HepG2 (cell line): ENCODE measurements at regions not wholly inside any gene's neighbourhood (a gene's known extent, or its start where the extent isn't known, plus 50 kb on each side); places are given as distances from the start of the nearest gene placed in this dataset.

Experiments used
- ARID3A ChIP-seq: IDR thresholded peaks from 2 replicates; pipeline ENCODE4 v1.6.1; 2012; ENCODE audit warnings: low read depth, low read length, improper control_type of control experiment
- CCAR2 ChIP-seq: fragments of 200-400 bp; formaldehyde crosslinking; optimal IDR thresholded peaks from 2 replicates; pipeline ENCODE3; 2018; ENCODE audit warnings: low read depth, mild to moderate bottlenecking, low read length, moderate library complexity
- DNMT3B ChIP-seq: conservative IDR thresholded peaks from 2 replicates; pipeline ENCODE4 v1.6.1; 2016; ENCODE audit warnings: missing biosample characterization, control low read depth
- ETS1 ChIP-seq: sonication (generic); formaldehyde crosslinking; IDR thresholded peaks from 2 replicates; pipeline ENCODE4 v1.4.0; 2020; ENCODE audit warnings: missing genetic modification reagents
- ETV6 ChIP-seq: sonication (generic); formaldehyde crosslinking; conservative IDR thresholded peaks from 2 replicates; pipeline ENCODE4 v1.4.0; 2020; ENCODE audit warnings: missing genetic modification reagents
- GPN1 ChIP-seq: sonication (generic); formaldehyde crosslinking; IDR thresholded peaks from 2 replicates; pipeline ENCODE4 v1.5.1; 2020; ENCODE audit warnings: missing genetic modification reagents, borderline replicate concordance
- HNRNPL ChIP-seq: fragments of 200-400 bp; formaldehyde crosslinking; IDR thresholded peaks from 2 replicates; pipeline ENCODE4 v1.6.1; 2017; ENCODE audit warnings: mild to moderate bottlenecking, low read depth, low read length
- HNRNPLL ChIP-seq: fragments of 200-400 bp; formaldehyde crosslinking; IDR thresholded peaks from 2 replicates; pipeline ENCODE4 v1.6.1; 2017; ENCODE audit warnings: mild to moderate bottlenecking, low read depth, low read length; ENCODE audit not compliant: poor library complexity, severe bottlenecking
- JUN ChIP-seq: sonication (generic); formaldehyde crosslinking; IDR thresholded peaks from 2 replicates; pipeline ENCODE4 v1.4.0; 2020; ENCODE audit warnings: mild to moderate bottlenecking, missing genetic modification reagents
- MTF2 ChIP-seq: sonication (generic); formaldehyde crosslinking; IDR thresholded peaks from 2 replicates; pipeline ENCODE4 v1.5.0; 2020; ENCODE audit warnings: missing genetic modification reagents, borderline replicate concordance
- MXD1 ChIP-seq: sonication (generic); formaldehyde crosslinking; IDR thresholded peaks from 2 replicates; pipeline ENCODE4 v1.4.0; 2020; ENCODE audit warnings: mild to moderate bottlenecking, missing genetic modification reagents
- NFE2 ChIP-seq: sonication (generic); formaldehyde crosslinking; IDR thresholded peaks from 2 replicates; pipeline ENCODE4 v1.4.0; 2020; ENCODE audit warnings: missing genetic modification reagents
- NKX3-1 ChIP-seq: sonication (generic); formaldehyde crosslinking; IDR thresholded peaks from 2 replicates; pipeline ENCODE4 v1.5.0; 2020; ENCODE audit warnings: missing genetic modification reagents
- NR3C1 ChIP-seq: sonication (generic); formaldehyde crosslinking; IDR thresholded peaks from 2 replicates; pipeline ENCODE4 v1.4.0; 2020; ENCODE audit warnings: missing genetic modification reagents
- POGZ ChIP-seq: sonication (generic); formaldehyde crosslinking; IDR thresholded peaks from 2 replicates; pipeline ENCODE4 v1.4.0; 2020; ENCODE audit warnings: mild to moderate bottlenecking, missing genetic modification reagents
- RORA ChIP-seq: sonication (generic); formaldehyde crosslinking; IDR thresholded peaks from 2 replicates; pipeline ENCODE4 v1.5.0; 2020; ENCODE audit warnings: mild to moderate bottlenecking, missing genetic modification reagents, moderate library complexity
- SP140L ChIP-seq: sonication (generic); formaldehyde crosslinking; IDR thresholded peaks from 2 replicates; pipeline ENCODE4 v1.4.0; 2020; ENCODE audit warnings: missing genetic modification reagents, borderline replicate concordance
- THAP11 ChIP-seq: IDR thresholded peaks from 2 replicates; pipeline ENCODE4 v1.6.1; 2016; ENCODE audit warnings: missing biosample characterization, missing genetic modification reagents
- ZMYM3 ChIP-seq: sonication (generic); formaldehyde crosslinking; IDR thresholded peaks from 2 replicates; pipeline ENCODE4 v1.5.1; 2020; ENCODE audit warnings: mild to moderate bottlenecking, missing genetic modification reagents
- ZNF251 ChIP-seq: sonication (generic); formaldehyde crosslinking; IDR thresholded peaks from 2 replicates; pipeline ENCODE4 v1.9.0; 2021; ENCODE audit warnings: mild to moderate bottlenecking, missing genetic modification reagents
- ZNF263 ChIP-seq: sonication (generic); formaldehyde crosslinking; IDR thresholded peaks from 2 replicates; pipeline ENCODE4 v1.4.0; 2020; ENCODE audit warnings: missing genetic modification reagents
- ZNF30 ChIP-seq: sonication (generic); formaldehyde crosslinking; IDR thresholded peaks from 2 replicates; pipeline ENCODE4 v1.5.0; 2020; ENCODE audit warnings: mild to moderate bottlenecking, missing genetic modification reagents
- ZNF451 ChIP-seq: sonication (generic); formaldehyde crosslinking; IDR thresholded peaks from 2 replicates; pipeline ENCODE4 v1.5.0; 2020; ENCODE audit warnings: mild to moderate bottlenecking, missing genetic modification reagents
- ZNF510 ChIP-seq: sonication (generic); formaldehyde crosslinking; IDR thresholded peaks from 2 replicates; pipeline ENCODE4 v1.4.0; 2020; ENCODE audit warnings: low read depth, mild to moderate bottlenecking, missing genetic modification reagents
- ZNF747 ChIP-seq: sonication (generic); formaldehyde crosslinking; IDR thresholded peaks from 2 replicates; pipeline ENCODE4 v1.8.1; 2023; ENCODE audit warnings: missing genetic modification reagents, mild to moderate bottlenecking, borderline replicate concordance
- ZSCAN9 ChIP-seq: IDR thresholded peaks from 2 replicates; pipeline ENCODE4 v1.6.1; 2016; ENCODE audit warnings: borderline replicate concordance

GRCh38 chr14:53217316-53217994, 64.3 kb upstream of the DDHD1 start (continued):
- TF ChIP-seq ETS1: no peak
- TF ChIP-seq ZNF251 (CRISPR knock-in tag): no peak
- TF ChIP-seq NR3C1: no peak
- TF ChIP-seq ZSCAN9 (CRISPR knock-in tag): no peak
- TF ChIP-seq CCAR2: no peak
- no peak for TF ChIP-seq SP140L (CRISPR knock-in tag)
- TF ChIP-seq ZNF451 (CRISPR knock-in tag): no peak
- TF ChIP-seq NKX3-1 (CRISPR knock-in tag): no peak
- no peak; the same call in 1 of the 2 replicates for TF ChIP-seq ZNF747
- no peak for TF ChIP-seq DNMT3B (CRISPR knock-in tag)
- no peak for TF ChIP-seq RORA (CRISPR knock-in tag)
- no peak for TF ChIP-seq POGZ (CRISPR knock-in tag)
- TF ChIP-seq GPN1 (CRISPR knock-in tag): no peak
- TF ChIP-seq ZMYM3: peak; percentile 57; the same call in 1 of the 2 replicates
- no peak for TF ChIP-seq ETV6 (CRISPR knock-in tag)
- TF ChIP-seq ZNF510 (CRISPR knock-in tag): no peak
- no peak for TF ChIP-seq THAP11 (CRISPR knock-in tag)
- TF ChIP-seq MTF2 (CRISPR knock-in tag): no peak
- TF ChIP-seq HNRNPLL: peak; percentile 50
- TF ChIP-seq JUN: no peak
- TF ChIP-seq HNRNPL: no peak
- TF ChIP-seq ZNF30 (CRISPR knock-in tag): no peak
- no peak for TF ChIP-seq NFE2 (CRISPR knock-in tag)
- no peak for TF ChIP-seq MXD1 (CRISPR knock-in tag)
- no peak for TF ChIP-seq ARID3A
- TF ChIP-seq ZNF263 (CRISPR knock-in tag): no peak
